ENCODE measurements at regions not wholly inside any gene's neighbourhood (a gene's known extent, or its start where the extent isn't known, plus 50 kb on each side); places are given as distances from the start of the nearest gene placed in this dataset.

- no peak for TF ChIP-seq CTCF (IDR thresholded peaks at IDR 0.05)
- TF ChIP-seq POLR2A (IDR thresholded peaks at IDR 0.05), result no peak
Measured at GRCh38 chr14:45678163-45678562, 425.2 kb upstream of the MIS18BP1 start.
